ENCODE measurements at regions not wholly inside any gene's neighbourhood (a gene's known extent, or its start where the extent isn't known, plus 50 kb on each side); places are given as distances from the start of the nearest gene placed in this dataset.

DNA sequence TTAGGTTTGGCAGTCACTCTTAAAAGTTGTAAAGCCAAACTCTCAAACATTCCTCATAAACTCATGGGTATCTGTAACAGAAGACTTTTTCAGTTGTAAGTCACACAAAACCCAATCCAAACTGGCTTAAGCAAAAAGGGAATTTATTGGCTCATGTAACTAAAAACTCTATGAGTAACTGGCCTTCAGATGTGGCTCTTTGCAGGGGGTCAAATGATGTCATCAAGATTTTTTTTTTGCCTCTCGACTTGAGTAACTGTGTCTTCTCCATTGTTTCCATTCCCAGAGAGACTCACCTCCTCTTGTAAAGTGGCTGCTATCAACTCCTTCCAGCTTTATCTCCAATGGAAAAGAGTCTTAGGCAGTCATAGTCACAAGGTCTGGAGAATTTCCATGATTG lies 645.0 kb downstream of the DHX35 start:
- no peak overlapping the region for H3K9ac ChIP-seq (ENCODE audit: low read length)
- no peaks in the 10 kb centered on the region for H3K36me3 ChIP-seq (ENCODE audit: low read length)
- H3F3A ChIP-seq (ENCODE audit: insufficient read depth): no peaks in the 10 kb centered on the region
- no peak overlapping the region for H3K27ac ChIP-seq (ENCODE audit: low read depth, low read length)
- H3K9me2 ChIP-seq (replicated peaks; ENCODE audit: insufficient read depth, low read length): no peaks in the 10 kb centered on the region; the same call in 1 of the 2 replicates
- H2AFZ ChIP-seq (ENCODE audit: low read depth, low read length, severe bottlenecking): no peak overlapping the region
- H4K20me1 ChIP-seq (ENCODE audit: low read depth, low read length): no peaks in the 10 kb centered on the region
- no peaks in the 10 kb centered on the region for H3K79me2 ChIP-seq (ENCODE audit: insufficient read depth, low read length)
- no peak overlapping the region for H3K4me2 ChIP-seq (ENCODE audit: low read depth, low read length, poor library complexity, severe bottlenecking)
- TF ChIP-seq EZH2phosphoT487 (conservative IDR thresholded peaks at IDR 0.05; ENCODE audit: low read length): no peak
- TF ChIP-seq, protein P1, sequence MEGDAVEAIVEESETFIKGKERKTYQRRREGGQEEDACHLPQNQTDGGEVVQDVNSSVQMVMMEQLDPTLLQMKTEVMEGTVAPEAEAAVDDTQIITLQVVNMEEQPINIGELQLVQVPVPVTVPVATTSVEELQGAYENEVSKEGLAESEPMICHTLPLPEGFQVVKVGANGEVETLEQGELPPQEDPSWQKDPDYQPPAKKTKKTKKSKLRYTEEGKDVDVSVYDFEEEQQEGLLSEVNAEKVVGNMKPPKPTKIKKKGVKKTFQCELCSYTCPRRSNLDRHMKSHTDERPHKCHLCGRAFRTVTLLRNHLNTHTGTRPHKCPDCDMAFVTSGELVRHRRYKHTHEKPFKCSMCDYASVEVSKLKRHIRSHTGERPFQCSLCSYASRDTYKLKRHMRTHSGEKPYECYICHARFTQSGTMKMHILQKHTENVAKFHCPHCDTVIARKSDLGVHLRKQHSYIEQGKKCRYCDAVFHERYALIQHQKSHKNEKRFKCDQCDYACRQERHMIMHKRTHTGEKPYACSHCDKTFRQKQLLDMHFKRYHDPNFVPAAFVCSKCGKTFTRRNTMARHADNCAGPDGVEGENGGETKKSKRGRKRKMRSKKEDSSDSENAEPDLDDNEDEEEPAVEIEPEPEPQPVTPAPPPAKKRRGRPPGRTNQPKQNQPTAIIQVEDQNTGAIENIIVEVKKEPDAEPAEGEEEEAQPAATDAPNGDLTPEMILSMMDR (IDR thresholded peaks at IDR 0.05; ENCODE audit: insufficient read depth, low read length, poor library complexity, severe bottlenecking): no peak
- no peaks in the 10 kb centered on the region for H3K27me3 ChIP-seq (ENCODE audit: low read length)
- H3K9me3 ChIP-seq (ENCODE audit: insufficient read depth, low read length): peaks cover 5% of the 10 kb centered on the region; the same call in 1 of the 2 replicates
- no peak overlapping the region for H3K4me3 ChIP-seq (ENCODE audit: insufficient read depth, low read length, poor library complexity, severe bottlenecking)

DNA sequence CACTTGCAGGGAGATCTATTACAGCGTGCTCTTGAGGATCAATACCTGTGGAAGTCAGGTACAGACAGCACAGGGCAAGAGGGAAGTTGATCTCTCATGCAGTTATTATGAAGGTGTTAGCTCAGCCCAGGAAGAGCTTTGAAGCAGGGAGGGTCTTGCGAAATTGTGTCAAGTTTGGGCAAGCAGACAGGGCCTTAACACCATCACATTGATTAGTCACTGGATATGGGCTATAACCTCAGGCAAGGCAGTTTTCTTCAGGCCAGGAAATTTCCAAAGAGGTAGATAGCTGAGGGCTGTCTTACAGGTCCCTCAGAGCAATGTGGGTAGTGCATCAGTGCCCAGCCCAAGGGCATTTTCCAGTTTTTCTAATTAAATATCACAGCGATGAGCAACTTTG lies 643.8 kb downstream of the DHX35 start:
- peaks cover 5% of the 10 kb centered on the region; the same call in 1 of the 2 replicates for H3K9me3 ChIP-seq (ENCODE audit: insufficient read depth, low read length)
- no peak overlapping the region for H3K4me2 ChIP-seq (ENCODE audit: low read depth, low read length, poor library complexity, severe bottlenecking)
- no peak overlapping the region for H3K4me3 ChIP-seq (ENCODE audit: insufficient read depth, low read length, poor library complexity, severe bottlenecking)
- TF ChIP-seq, protein P1 (IDR thresholded peaks at IDR 0.05; ENCODE audit: insufficient read depth, low read length, poor library complexity, severe bottlenecking): no peak
- no peak for TF ChIP-seq EZH2phosphoT487 (conservative IDR thresholded peaks at IDR 0.05; ENCODE audit: low read length)
- H2AFZ ChIP-seq (ENCODE audit: low read depth, low read length, severe bottlenecking): no peak overlapping the region
- no peaks in the 10 kb centered on the region for H3K79me2 ChIP-seq (ENCODE audit: insufficient read depth, low read length)
- no peak overlapping the region for H3K9ac ChIP-seq (ENCODE audit: low read length)
- no peaks in the 10 kb centered on the region; the same call in 1 of the 2 replicates for H3K9me2 ChIP-seq (replicated peaks; ENCODE audit: insufficient read depth, low read length)
- H3K36me3 ChIP-seq (ENCODE audit: low read length): no peaks in the 10 kb centered on the region
- H3K27me3 ChIP-seq (ENCODE audit: low read length): no peaks in the 10 kb centered on the region
- no peaks in the 10 kb centered on the region for H3F3A ChIP-seq (ENCODE audit: insufficient read depth)
- no peaks in the 10 kb centered on the region for H4K20me1 ChIP-seq (ENCODE audit: low read depth, low read length)
- H3K27ac ChIP-seq (ENCODE audit: low read depth, low read length): no peak overlapping the region

GRCh38 chr20:39605361-39605760 lies 643.2 kb downstream of the DHX35 start:
- Histone ChIP-seq H3K9me3 (ENCODE audit: insufficient read depth, low read length) (peaks cover 5% of the 10 kb centered on the region; the same call in 1 of the 2 replicates), H3K27me3 (ENCODE audit: low read length) (no peaks in the 10 kb centered on the region), H3K9me2 (replicated peaks; ENCODE audit: insufficient read depth, low read length) (no peaks in the 10 kb centered on the region; the same call in 1 of the 2 replicates), H4K20me1 (ENCODE audit: low read depth, low read length) (no peaks in the 10 kb centered on the region), H3K4me3 (ENCODE audit: insufficient read depth, low read length, poor library complexity, severe bottlenecking) (no peak overlapping the region), H2AFZ (ENCODE audit: low read depth, low read length, severe bottlenecking) (no peak overlapping the region), H3K27ac (ENCODE audit: low read depth, low read length) (no peak overlapping the region), H3K79me2 (ENCODE audit: insufficient read depth, low read length) (no peaks in the 10 kb centered on the region), H3K36me3 (ENCODE audit: low read length) (no peaks in the 10 kb centered on the region), H3K9ac (ENCODE audit: low read length) (no peak overlapping the region), H3K4me2 (ENCODE audit: low read depth, low read length, poor library complexity, severe bottlenecking) (no peak overlapping the region), H3F3A (ENCODE audit: insufficient read depth) (no peaks in the 10 kb centered on the region)
- TF ChIP-seq, protein P1 (IDR thresholded peaks at IDR 0.05; ENCODE audit: insufficient read depth, low read length, poor library complexity, severe bottlenecking): no peak
- TF ChIP-seq EZH2phosphoT487 (conservative IDR thresholded peaks at IDR 0.05; ENCODE audit: low read length): no peak

All from SU-DHL-6 (cell line).